Sigmoid colon (tissue), 6 donors: ENCODE measurements at regions not wholly inside any gene's neighbourhood (a gene's known extent, or its start where the extent isn't known, plus 50 kb on each side); places are given as distances from the start of the nearest gene placed in this dataset.

Experiments
- DNase-seq: peaks from one replicate; pipeline ENCODE4 v3.0.0-alpha.2; 2019
- H3K27ac ChIP-seq, 4 donors: fragments of 200-600 bp; sonication (generic); one replicate each; pipeline ENCODE4 v1.5.1; 2016 to 2019; ENCODE audit warnings: mild to moderate bottlenecking in 1 of 4
- H3K27me3 ChIP-seq, 3 donors: fragments of 200-600 bp; sonication (generic); one replicate each; pipeline ENCODE4 v1.5.1; 2019; ENCODE audit warnings: mild to moderate bottlenecking in 1 of 3
- H3K36me3 ChIP-seq, 4 donors: fragments of 200-600 bp; sonication (generic); one replicate each; pipeline ENCODE4 v1.5.1; 2016 to 2019
- H3K4me1 ChIP-seq, 4 donors: fragments of 200-600 bp; sonication (generic); one replicate each; pipeline ENCODE4 v1.5.1; 2017 to 2019
- H3K4me3 ChIP-seq, 4 donors: fragments of 200-600 bp; sonication (generic); one replicate each; pipeline ENCODE4 v1.5.1; 2017 to 2019; ENCODE audit warnings: mild to moderate bottlenecking in 2 of 4, moderate library complexity in 1 of 4
- H3K9me3 ChIP-seq, 4 donors: fragments of 200-600 bp in 3 of 4; sonication (generic) in 3 of 4; one replicate each; pipeline versions ENCODE4 v1.5.1 to v1.6.1; 2013 to 2019
- EP300 ChIP-seq, 4 donors: sonication (generic); formaldehyde crosslinking; IDR thresholded peaks; one replicate each; pipeline ENCODE4 v1.6.1; 2017; ENCODE audit warnings: antibody characterized with exemption in 4 of 4
- POLR2A ChIP-seq, 2 donors: fragments of 450-650 bp; IDR thresholded peaks; one replicate each; pipeline ENCODE4 v1.6.1; 2016; ENCODE audit warnings: antibody characterized with exemption in 2 of 2, mild to moderate bottlenecking in 2 of 2, moderate library complexity in 2 of 2
- POLR2AphosphoS5 ChIP-seq, 4 donors: sonication (generic); formaldehyde crosslinking; IDR thresholded peaks; one replicate each; pipeline ENCODE4 v1.6.1; 2017; ENCODE audit warnings: antibody characterized with exemption in 4 of 4
- WGBS, 2 donors: extraction: QIAGEN DNeasy Blood & Tissue Kit; methylation state at CpG; one replicate each; pipeline ENCODE4 v1.1.7; 2013; 5-methylcytosine and 5-hydroxymethylcytosine counted together
- intact Hi-C: fragments of 100-400 bp; cut with DNase I; formaldehyde crosslinking; loops from one replicate; pipeline ENCODE4 v1.15.1; 2023
- TF ChIP-seq, protein P1 (sequence below), 4 experiments: fragments of 450-650 bp in 3 of 4; fragments of 200-600 bp in 1 of 4; IDR thresholded peaks; one replicate each; pipeline ENCODE4 v1.5.1; 2016 to 2019; ENCODE audit warnings: antibody characterized with exemption in 4 of 4, mild to moderate bottlenecking in 3 of 4, moderate library complexity in 2 of 4
- donor health status: healthy with polysubstance abuse.
- donor health status: healthy.

DNA sequence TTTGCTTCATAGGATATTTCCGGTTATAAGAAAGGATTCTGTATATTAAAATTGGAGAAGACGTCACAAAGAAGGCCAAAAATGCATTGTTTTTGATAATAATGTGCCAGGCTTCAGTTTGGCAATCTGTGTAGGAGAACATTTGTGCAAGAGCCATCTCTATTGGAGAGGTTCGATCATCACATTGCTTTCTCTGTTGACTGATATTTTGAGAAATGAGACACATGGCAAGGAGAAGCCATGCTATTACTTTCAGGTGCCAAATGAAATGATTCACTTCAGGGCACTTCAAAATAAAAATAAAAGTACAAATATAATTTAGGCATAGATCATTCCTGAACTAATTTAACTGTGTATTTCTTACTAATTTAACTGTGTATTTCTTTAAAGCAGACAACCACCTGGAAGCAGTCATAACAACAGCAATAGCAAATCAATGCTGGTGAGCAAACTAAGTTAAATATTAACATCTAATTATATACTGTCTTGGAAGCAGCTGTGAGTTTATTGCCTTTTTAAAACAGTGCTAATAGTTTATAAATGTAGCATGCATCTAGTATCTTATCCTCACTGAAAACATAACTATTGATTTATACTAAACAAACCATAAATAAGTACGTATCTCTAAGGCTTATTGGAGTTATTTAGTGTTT lies 50.2 kb upstream of the CHST9 start:
- no peak overlapping the region for H3K4me3 ChIP-seq
- peaks cover 0 to 3% (median 0%) of the 10 kb centered on the region in 4 donors for H3K9me3 ChIP-seq
- no peaks in the 10 kb centered on the region for H3K4me1 ChIP-seq
- WGBS, 2 donors, result 34 to 63% methylated on average over 4 of the region's 4 CpGs
- DNase-seq, result no peak
- TF ChIP-seq EP300 (IDR thresholded peaks at IDR 0.05) (no peak), POLR2AphosphoS5 (IDR thresholded peaks at IDR 0.05) (no peak), POLR2A (IDR thresholded peaks at IDR 0.05) (no peak)
- TF ChIP-seq, protein P1, sequence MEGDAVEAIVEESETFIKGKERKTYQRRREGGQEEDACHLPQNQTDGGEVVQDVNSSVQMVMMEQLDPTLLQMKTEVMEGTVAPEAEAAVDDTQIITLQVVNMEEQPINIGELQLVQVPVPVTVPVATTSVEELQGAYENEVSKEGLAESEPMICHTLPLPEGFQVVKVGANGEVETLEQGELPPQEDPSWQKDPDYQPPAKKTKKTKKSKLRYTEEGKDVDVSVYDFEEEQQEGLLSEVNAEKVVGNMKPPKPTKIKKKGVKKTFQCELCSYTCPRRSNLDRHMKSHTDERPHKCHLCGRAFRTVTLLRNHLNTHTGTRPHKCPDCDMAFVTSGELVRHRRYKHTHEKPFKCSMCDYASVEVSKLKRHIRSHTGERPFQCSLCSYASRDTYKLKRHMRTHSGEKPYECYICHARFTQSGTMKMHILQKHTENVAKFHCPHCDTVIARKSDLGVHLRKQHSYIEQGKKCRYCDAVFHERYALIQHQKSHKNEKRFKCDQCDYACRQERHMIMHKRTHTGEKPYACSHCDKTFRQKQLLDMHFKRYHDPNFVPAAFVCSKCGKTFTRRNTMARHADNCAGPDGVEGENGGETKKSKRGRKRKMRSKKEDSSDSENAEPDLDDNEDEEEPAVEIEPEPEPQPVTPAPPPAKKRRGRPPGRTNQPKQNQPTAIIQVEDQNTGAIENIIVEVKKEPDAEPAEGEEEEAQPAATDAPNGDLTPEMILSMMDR (IDR thresholded peaks at IDR 0.05), result no peak
- intact Hi-C loops, result no loop called here
- no peak overlapping the region for H3K27ac ChIP-seq
- H3K36me3 ChIP-seq, result no peaks in the 10 kb centered on the region
- H3K27me3 ChIP-seq, result no peaks in the 10 kb centered on the region
